Natural killer cell treated with Interleukin-12 subunit alpha and Interleukin-12 subunit beta and Interleukin-15 and Interleukin-18, amount 100 ng/mL, for 72 hours (primary cell): ENCODE measurements at regions not wholly inside any gene's neighbourhood (a gene's known extent, or its start where the extent isn't known, plus 50 kb on each side); places are given as distances from the start of the nearest gene placed in this dataset.

ENCODE experiments used
- ATAC-seq, 2 donors: fragments of 150-1000 bp; cut with Tn5 transposase in 1 of 2; sonication (Bioruptor Pico), chemical (Tn5 transposase) in 1 of 2; 2 replicates each; pipeline ENCODE4 v1.10.0; 2021
- DNase-seq: peaks from one replicate; pipeline ENCODE4 v3.0.0; 2022; ENCODE audit warnings: low spot score
- H3K27ac Mint-ChIP-seq, 2 donors: 1 replicate in 1 of 2; 2 replicates in 1 of 2; pipeline ENCODE4 v1.8.0; 2022; ENCODE audit warnings: mixed read lengths in 2 of 2, mild to moderate bottlenecking in 1 of 2, moderate library complexity in 1 of 2
- H3K27me3 Mint-ChIP-seq, 2 donors: 1 replicate in 1 of 2; 2 replicates in 1 of 2; pipeline ENCODE4 v1.8.0; 2022; ENCODE audit warnings: mixed read lengths in 2 of 2
- H3K36me3 Mint-ChIP-seq: one replicate; pipeline ENCODE4 v1.8.0; 2022; ENCODE audit warnings: mixed read lengths
- H3K4me1 Mint-ChIP-seq, 2 donors: 1 replicate in 1 of 2; 2 replicates in 1 of 2; pipeline ENCODE4 v1.8.0; 2022; ENCODE audit warnings: low read depth in 2 of 2, mixed read lengths in 2 of 2, mild to moderate bottlenecking in 1 of 2
- H3K4me3 Mint-ChIP-seq: one replicate; pipeline ENCODE4 v1.8.0; 2022; ENCODE audit warnings: mixed read lengths
- H3K9me3 Mint-ChIP-seq: 2 replicates; pipeline ENCODE4 v1.8.0; 2022; ENCODE audit warnings: mixed read lengths

DNA sequence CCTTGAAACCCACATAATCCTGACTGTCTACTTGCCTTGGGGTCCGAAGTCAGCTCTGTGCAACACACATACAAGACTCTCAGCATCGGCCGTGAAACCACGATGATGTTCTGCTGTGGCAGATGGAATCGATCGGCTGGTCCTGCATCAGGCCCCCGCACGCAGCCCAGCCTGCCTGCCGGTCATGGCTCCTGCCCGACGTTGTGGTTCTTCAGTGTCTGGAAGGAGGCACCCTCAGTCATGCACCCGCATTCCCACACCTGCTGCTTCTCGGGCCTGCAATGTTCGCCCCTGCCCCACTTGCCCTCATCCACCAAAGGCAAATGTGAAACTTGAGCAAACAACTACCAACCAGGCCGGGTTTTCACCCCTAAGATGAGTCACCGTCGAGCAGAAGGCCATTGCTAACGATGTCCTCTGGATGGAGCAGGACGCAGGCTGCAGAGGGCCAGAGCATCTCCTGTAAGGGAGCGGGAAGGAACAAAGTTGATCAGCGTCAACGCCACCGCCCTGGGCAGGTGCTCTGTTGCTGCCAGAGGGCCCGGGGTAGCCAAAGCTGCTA is 128.9 kb upstream of the PDE10A start:
- Mint-ChIP-seq H3K4me1 (no peaks in the 10 kb centered on the region), H3K36me3 (no peaks in the 10 kb centered on the region), H3K9me3 (no peaks in the 10 kb centered on the region), H3K4me3 (no peak overlapping the region), H3K27ac (no peak overlapping the region), H3K27me3 (peaks cover 7 to 10% of the 10 kb centered on the region in 2 donors)
- no peak for ATAC-seq
- no peak for DNase-seq

DNA sequence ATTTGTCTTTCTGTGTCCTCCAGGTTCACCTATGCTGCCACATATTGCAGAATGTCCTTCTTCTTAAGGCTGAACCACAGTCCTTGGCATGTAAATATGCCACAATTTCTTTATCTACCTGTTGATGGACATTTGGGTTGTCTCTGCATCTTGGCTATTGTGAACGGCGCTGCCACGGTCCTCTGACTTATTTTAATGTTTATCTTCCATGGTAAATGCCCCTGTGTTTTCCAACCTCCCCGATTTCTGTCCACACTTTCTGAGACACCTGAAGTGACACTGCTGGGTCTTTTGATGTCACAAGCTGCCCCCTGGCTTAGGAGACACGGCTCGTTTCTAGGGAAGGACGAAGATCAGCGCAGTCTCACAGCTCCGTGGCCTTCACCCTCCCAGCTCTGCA is 128.3 kb upstream of the PDE10A start:
- Mint-ChIP-seq H3K36me3 (no peaks in the 10 kb centered on the region), H3K9me3 (no peaks in the 10 kb centered on the region), H3K4me1 (no peaks in the 10 kb centered on the region), H3K27ac (no peak overlapping the region), H3K4me3 (no peak overlapping the region), H3K27me3 (peaks cover 7 to 10% of the 10 kb centered on the region in 2 donors)
- DNase-seq (no peak), ATAC-seq (no peak)

DNA sequence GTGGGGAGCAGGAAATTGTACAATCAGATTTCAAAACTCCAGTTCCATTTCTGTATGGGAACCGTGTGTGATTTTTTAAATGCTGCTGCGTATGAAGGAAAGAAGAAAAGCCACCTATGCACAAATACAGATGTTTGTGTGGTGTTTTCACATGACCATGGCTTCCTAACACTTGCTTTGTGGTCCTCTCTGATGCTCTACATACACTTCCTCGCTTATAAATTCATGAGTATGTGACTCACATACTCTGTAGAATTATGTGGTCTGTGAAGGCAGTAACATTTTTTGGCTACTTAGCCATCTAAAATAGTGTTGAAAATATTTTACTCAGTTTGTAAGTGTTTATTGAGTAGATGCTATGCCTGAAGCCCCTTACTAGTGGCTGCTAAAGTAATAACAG is 119.8 kb upstream of the PDE10A start:
- ATAC-seq (no peak), DNase-seq (no peak)
- Mint-ChIP-seq H3K36me3 (no peaks in the 10 kb centered on the region), H3K4me1 (no peaks in the 10 kb centered on the region), H3K27ac (no peak overlapping the region), H3K4me3 (no peak overlapping the region), H3K9me3 (no peaks in the 10 kb centered on the region), H3K27me3 (peaks cover 12 to 28% of the 10 kb centered on the region in 2 donors)

DNA sequence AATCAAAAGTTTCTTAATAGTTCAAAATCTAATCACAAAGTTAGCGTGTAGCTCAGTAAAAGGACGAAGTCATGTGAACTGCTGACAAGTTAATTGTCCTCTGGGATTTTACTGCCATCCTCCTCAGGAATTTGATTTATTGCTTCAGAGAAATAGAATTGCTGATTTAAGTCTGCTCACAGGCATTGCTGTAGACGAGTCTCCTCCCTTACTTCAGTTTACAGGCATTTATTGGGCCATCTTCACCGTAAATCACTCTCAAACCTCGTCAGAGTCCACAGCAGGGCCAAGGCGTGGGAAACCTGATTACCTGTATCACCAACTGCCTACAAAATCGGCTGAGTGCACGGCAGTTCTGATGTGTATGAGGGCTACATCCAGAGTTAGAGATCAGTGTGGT is 119.1 kb upstream of the PDE10A start:
- Mint-ChIP-seq H3K9me3 (no peaks in the 10 kb centered on the region), H3K27me3 (peaks cover 12 to 28% of the 10 kb centered on the region in 2 donors), H3K36me3 (no peaks in the 10 kb centered on the region), H3K4me3 (no peak overlapping the region), H3K27ac (no peak overlapping the region), H3K4me1 (no peaks in the 10 kb centered on the region)
- ATAC-seq (no peak), DNase-seq (no peak)

DNA sequence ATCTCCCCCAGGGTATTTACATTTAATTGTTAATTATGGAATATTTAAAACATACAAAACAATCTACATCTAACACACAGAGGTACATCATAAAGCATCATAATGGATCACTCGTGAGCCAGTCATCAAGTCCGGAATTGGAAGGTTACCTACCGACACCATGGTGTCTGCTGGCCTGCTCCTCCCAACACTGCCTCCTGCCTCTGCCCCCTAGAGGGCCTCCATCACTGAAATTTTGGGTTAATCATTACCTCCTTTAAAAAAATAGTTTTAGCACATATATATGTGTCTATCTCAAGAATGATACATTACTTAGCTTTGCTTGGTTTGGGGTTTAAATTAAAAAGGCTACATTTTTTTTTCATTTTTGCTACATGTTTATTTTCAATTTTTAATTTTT is 114.6 kb upstream of the PDE10A start:
- ATAC-seq (no peak), DNase-seq (no peak)
- H3K27me3 Mint-ChIP-seq, result peaks cover 14 to 18% of the 10 kb centered on the region in 2 donors
- no peak overlapping the region for H3K27ac Mint-ChIP-seq
- H3K4me1 Mint-ChIP-seq, result no peaks in the 10 kb centered on the region
- no peaks in the 10 kb centered on the region for H3K9me3 Mint-ChIP-seq
- no peaks in the 10 kb centered on the region for H3K36me3 Mint-ChIP-seq
- H3K4me3 Mint-ChIP-seq, result no peak overlapping the region

DNA sequence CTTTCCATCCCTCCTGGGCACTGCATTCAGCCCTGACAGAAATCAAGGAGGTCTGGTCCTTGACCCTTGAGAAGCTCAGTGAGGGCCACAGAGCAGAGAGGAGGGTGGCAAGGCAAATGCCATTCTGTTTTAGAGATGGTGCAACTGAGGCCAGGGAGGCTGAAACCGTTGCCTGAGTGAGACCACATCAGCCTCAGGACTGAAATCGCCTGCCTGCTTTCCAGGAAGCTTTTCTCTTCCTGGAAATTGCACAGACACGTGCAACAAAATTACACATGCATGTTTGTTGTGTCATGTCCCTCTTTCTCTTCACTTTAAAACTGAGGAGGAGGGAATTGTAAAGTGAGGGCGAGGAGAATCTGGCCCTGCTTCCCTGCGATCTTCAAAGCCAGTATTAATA is 113.7 kb upstream of the PDE10A start:
- DNase-seq (no peak), ATAC-seq (no peak)
- H3K36me3 Mint-ChIP-seq, result no peaks in the 10 kb centered on the region
- no peaks in the 10 kb centered on the region for H3K4me1 Mint-ChIP-seq
- H3K4me3 Mint-ChIP-seq, result no peak overlapping the region
- no peak overlapping the region for H3K27ac Mint-ChIP-seq
- H3K27me3 Mint-ChIP-seq, result peaks cover 14 to 18% of the 10 kb centered on the region in 2 donors
- no peaks in the 10 kb centered on the region for H3K9me3 Mint-ChIP-seq

DNA sequence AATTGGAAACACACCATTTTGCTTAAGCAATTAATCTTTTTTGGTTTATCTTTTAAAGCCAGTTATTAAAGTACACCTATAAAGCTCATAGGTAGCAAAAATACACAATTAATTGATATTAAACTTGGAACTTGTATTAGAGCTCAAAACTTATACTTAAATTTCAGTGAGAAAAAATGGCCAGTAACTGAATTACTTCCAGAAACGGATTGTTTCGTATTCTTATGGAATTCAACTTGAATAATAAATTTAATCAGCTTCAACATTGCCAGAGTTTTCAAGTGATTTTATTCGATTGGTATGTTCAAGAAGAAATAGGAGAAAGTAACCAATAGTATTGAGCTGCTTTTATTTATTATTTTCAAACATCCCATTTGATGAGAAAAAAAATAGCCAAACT is 112.7 kb upstream of the PDE10A start:
- DNase-seq, result no peak
- no peak for ATAC-seq
- Mint-ChIP-seq H3K27ac (no peak overlapping the region), H3K4me1 (no peaks in the 10 kb centered on the region), H3K4me3 (no peak overlapping the region), H3K9me3 (no peaks in the 10 kb centered on the region), H3K27me3 (peaks cover 8 to 14% of the 10 kb centered on the region in 2 donors), H3K36me3 (no peaks in the 10 kb centered on the region)

DNA sequence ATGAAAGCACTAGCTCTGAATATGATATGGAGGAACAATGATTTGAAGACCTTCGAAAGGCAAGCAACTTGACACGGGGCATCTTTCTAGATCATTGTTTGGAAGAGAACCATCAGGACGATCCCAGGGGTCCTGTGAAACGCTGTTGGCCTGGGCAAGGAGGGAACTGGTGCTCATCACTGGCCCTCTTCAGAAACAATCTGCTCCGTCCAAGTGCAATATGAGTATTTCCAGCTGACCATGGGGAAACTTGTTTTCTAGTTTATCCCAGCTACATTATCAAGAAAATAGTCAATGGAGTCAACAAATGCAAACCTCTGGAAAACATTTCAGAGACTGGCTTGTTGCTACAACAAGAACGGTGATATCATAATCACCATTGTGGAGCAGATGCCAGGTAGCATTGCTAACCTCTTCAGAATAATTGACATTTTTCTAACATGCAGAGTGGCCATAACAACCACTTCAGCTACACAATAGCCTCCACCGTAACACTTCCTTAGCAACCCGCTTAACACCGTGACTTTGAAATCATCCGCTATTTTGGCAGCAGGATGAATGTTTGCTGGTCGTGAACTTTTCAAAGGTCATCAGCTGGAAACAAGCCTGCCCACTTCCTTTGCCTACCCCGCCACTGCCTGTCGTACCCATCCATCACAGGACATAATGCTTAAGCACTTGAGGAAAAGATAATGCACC is 112.0 kb upstream of the PDE10A start:
- H3K4me1 Mint-ChIP-seq, result no peaks in the 10 kb centered on the region
- peaks cover 7 to 16% of the 10 kb centered on the region in 2 donors for H3K27me3 Mint-ChIP-seq
- H3K4me3 Mint-ChIP-seq, result no peak overlapping the region

DNA sequence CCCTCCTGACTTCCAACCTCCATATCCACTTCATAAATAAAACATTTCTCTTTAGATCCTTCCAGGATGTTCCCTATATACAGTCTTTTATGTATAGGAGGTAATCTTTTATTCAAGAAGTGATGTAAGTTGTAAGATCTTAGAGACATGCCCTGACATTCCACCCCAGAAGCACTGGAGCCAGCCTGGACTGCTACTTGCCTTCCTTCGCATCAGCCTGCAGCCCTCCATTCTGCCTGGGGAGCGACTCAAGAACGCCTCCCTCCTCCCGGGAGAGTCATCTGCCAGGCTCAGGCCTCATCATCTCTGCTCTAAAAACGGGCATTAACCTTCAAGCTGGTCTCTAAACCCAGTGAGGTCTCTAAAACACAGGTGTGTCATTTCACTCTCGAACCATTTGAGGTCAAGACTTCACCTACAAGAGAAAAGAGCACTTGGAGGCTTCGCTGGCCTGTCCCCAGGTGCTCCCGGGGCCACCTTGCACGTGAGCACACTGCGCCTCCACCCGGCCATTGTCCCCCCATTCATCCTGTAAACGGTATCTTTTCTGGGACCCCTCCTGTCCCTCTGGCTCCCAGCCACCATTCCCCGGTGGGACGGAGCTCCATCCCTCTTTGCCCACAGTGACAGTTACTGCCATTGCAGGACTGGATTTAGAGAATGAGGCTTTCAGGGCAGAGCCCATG is 107.5 kb upstream of the PDE10A start:
- no peaks in the 10 kb centered on the region for H3K4me1 Mint-ChIP-seq
- H3K4me3 Mint-ChIP-seq, result no peak overlapping the region
- H3K27ac Mint-ChIP-seq, result no peak overlapping the region
- no peaks in the 10 kb centered on the region for H3K9me3 Mint-ChIP-seq
- ATAC-seq (no peak), DNase-seq (no peak)
- no peaks in the 10 kb centered on the region for H3K36me3 Mint-ChIP-seq
- H3K27me3 Mint-ChIP-seq, result peaks cover 13 to 14% of the 10 kb centered on the region in 2 donors

More for the DNA sequence above, 112.0 kb upstream of the PDE10A start:
- DNase-seq, result no peak
- Mint-ChIP-seq H3K27ac (no peak overlapping the region), H3K9me3 (no peaks in the 10 kb centered on the region), H3K36me3 (no peaks in the 10 kb centered on the region)
- ATAC-seq, result no peak

DNA sequence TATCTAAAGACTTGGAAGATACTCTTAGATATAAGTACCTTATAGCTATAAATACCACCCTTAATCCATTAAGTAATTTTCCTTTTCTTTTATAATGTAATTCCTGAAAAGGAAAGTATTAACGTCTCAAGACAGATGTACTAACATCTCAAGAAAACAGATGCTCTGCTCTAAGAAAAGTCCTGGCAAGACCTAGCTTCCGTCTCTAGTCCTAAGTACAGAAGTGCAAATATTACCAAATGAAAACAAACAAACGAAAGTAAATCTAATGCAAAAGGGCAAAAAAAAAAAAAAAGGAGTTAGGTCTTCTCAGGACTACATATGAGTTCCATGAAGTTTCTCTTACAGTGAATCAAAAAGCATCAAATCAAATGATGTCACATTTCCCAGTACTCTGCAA is 106.8 kb upstream of the PDE10A start:
- ATAC-seq (no peak), DNase-seq (no peak)
- Mint-ChIP-seq H3K36me3 (no peaks in the 10 kb centered on the region), H3K27me3 (peaks cover 8 to 14% of the 10 kb centered on the region in 2 donors), H3K4me3 (no peak overlapping the region), H3K27ac (no peak overlapping the region), H3K9me3 (no peaks in the 10 kb centered on the region), H3K4me1 (no peaks in the 10 kb centered on the region)

DNA sequence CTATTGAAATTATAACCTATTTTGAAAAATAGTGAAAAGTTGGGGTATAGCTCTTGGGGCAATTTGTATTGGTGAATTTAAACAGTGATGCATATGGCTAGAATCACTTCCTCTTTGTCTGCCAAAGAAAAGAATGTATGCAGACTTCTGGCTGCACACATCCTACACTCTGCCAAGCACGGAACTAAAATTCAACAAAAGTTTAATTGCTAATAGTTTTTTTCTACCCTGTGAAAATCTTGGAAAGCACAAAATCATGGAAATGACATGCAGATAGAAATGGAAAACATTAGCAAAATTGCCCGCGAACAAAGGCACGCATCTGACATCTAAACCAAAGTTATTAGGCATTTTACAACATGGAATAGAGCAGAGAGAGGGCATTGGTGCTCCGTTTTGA is 106.4 kb upstream of the PDE10A start:
- H3K27me3 Mint-ChIP-seq, result peaks cover 7 to 14% of the 10 kb centered on the region in 2 donors
- ATAC-seq, result no peak
- DNase-seq, result no peak
- no peak overlapping the region for H3K4me3 Mint-ChIP-seq
- H3K4me1 Mint-ChIP-seq, result no peaks in the 10 kb centered on the region
- no peak overlapping the region for H3K27ac Mint-ChIP-seq
- H3K9me3 Mint-ChIP-seq, result no peaks in the 10 kb centered on the region
- H3K36me3 Mint-ChIP-seq, result no peaks in the 10 kb centered on the region

DNA sequence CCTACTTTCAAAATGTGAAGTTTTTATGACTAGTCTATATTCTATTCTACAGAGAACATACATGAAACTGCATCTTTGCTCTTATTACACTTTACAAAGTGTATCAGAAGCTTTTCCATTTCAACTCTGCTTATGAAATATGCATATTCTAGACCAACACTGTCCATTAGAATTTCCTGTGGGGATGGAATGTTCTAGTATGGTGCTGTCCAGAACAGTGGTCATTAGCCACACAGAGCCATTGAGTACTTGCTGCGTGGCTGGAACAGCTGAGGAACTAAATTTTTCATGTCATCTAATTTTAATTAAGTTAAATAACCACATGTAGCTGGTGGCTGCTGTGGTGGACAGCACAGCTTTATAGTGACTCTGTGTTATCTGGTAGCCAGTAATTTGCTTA is 105.9 kb upstream of the PDE10A start:
- ATAC-seq (no peak), DNase-seq (no peak)
- H3K9me3 Mint-ChIP-seq, result no peaks in the 10 kb centered on the region
- no peak overlapping the region for H3K27ac Mint-ChIP-seq
- H3K4me1 Mint-ChIP-seq, result no peaks in the 10 kb centered on the region
- H3K4me3 Mint-ChIP-seq, result no peak overlapping the region
- H3K27me3 Mint-ChIP-seq, result peaks cover 5 to 14% of the 10 kb centered on the region in 2 donors
- no peaks in the 10 kb centered on the region for H3K36me3 Mint-ChIP-seq

DNA sequence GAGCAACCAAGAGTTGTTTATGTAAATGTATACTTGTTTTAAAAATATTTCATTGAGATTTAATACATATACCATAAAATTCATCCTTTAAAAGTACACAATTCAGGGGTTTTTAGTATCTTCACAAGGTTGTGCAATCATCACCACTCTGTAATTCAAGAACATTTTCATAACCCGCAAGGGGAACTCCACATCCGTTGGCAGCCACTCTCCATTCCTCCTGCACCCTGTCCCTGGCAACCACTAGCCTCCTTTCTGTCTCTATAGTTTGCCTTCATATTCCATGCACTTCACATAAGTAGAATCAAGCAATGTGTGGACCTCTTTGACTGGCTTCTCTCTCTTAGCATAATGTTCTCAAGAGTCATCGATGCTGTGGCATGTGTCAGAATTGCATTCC is 104.2 kb upstream of the PDE10A start:
- no peak overlapping the region for H3K4me3 Mint-ChIP-seq
- no peaks in the 10 kb centered on the region for H3K36me3 Mint-ChIP-seq
- H3K9me3 Mint-ChIP-seq, result peaks cover under 1% of the 10 kb centered on the region
- no peak for DNase-seq
- H3K27ac Mint-ChIP-seq, result no peak overlapping the region
- no peak for ATAC-seq
- peaks cover 2 to 14% of the 10 kb centered on the region in 2 donors for H3K27me3 Mint-ChIP-seq
- H3K4me1 Mint-ChIP-seq, result no peaks in the 10 kb centered on the region

DNA sequence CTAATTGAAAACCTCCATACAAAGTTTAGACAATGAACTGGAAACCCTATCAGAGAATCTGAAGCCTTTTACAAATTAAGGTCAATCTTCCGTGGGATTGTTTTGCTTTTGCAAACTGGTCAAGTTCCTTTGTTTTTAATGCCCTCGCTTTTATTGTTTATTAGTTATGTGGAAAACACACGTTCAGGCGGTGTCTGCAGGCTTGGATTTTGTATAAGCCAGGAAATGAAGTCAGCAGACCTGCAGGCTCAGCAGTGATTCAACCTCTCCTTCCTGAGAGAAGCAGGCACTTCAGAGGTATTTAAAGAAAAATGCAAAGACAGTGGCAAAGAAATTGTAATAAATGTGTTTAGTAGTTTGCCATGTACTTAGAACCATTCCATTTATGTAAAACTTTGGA is 103.4 kb upstream of the PDE10A start:
- DNase-seq (no peak), ATAC-seq (no peak)
- Mint-ChIP-seq H3K9me3 (peaks cover 3% of the 10 kb centered on the region), H3K4me3 (no peak overlapping the region), H3K4me1 (no peaks in the 10 kb centered on the region), H3K36me3 (no peaks in the 10 kb centered on the region), H3K27ac (no peak overlapping the region), H3K27me3 (peaks cover 6 to 14% of the 10 kb centered on the region in 2 donors)
